ENCODE measurements at regions not wholly inside any gene's neighbourhood (a gene's known extent, or its start where the extent isn't known, plus 50 kb on each side); places are given as distances from the start of the nearest gene placed in this dataset.

DNA sequence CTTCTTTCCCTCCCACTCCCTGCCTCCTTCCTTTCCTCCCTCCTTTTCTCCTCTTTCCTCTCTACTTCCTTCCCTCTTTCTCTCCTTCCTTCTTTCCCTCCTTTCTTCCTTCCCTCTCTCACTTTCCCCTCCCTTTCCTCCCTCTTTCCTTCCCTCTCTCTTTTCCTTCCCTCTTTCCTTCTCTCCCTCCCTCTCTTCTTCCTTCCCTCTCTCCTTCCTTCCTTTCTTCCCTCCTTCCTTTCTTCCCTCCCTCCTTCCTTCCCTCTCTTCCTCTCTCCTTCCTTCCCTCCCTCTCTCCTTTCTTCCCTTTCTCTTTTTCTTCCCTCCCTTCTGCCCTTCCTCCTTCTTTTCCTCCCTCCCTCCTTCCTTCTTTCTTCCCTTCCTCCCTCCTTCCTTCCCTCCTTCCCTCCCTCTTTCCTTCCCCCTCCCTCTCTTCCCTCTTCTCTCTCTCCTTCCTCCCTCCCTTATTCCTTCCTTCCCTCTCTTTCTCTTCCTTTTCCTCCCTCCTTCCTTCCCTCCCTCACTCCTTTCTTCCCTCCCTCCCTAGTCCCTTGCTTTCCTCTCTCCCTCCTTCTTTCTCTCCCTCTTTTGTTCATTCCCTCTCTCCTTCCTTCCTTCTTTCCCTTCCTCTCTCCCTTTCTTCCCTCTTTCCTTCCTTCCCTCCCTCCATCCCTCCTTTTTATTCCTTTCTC is 443.9 kb downstream of the ZNF536 start:
- TF ChIP-seq, protein P1, sequence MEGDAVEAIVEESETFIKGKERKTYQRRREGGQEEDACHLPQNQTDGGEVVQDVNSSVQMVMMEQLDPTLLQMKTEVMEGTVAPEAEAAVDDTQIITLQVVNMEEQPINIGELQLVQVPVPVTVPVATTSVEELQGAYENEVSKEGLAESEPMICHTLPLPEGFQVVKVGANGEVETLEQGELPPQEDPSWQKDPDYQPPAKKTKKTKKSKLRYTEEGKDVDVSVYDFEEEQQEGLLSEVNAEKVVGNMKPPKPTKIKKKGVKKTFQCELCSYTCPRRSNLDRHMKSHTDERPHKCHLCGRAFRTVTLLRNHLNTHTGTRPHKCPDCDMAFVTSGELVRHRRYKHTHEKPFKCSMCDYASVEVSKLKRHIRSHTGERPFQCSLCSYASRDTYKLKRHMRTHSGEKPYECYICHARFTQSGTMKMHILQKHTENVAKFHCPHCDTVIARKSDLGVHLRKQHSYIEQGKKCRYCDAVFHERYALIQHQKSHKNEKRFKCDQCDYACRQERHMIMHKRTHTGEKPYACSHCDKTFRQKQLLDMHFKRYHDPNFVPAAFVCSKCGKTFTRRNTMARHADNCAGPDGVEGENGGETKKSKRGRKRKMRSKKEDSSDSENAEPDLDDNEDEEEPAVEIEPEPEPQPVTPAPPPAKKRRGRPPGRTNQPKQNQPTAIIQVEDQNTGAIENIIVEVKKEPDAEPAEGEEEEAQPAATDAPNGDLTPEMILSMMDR (IDR thresholded peaks at IDR 0.05; ENCODE audit: insufficient read depth, low read length): no peak
- TF ChIP-seq, protein P2, sequence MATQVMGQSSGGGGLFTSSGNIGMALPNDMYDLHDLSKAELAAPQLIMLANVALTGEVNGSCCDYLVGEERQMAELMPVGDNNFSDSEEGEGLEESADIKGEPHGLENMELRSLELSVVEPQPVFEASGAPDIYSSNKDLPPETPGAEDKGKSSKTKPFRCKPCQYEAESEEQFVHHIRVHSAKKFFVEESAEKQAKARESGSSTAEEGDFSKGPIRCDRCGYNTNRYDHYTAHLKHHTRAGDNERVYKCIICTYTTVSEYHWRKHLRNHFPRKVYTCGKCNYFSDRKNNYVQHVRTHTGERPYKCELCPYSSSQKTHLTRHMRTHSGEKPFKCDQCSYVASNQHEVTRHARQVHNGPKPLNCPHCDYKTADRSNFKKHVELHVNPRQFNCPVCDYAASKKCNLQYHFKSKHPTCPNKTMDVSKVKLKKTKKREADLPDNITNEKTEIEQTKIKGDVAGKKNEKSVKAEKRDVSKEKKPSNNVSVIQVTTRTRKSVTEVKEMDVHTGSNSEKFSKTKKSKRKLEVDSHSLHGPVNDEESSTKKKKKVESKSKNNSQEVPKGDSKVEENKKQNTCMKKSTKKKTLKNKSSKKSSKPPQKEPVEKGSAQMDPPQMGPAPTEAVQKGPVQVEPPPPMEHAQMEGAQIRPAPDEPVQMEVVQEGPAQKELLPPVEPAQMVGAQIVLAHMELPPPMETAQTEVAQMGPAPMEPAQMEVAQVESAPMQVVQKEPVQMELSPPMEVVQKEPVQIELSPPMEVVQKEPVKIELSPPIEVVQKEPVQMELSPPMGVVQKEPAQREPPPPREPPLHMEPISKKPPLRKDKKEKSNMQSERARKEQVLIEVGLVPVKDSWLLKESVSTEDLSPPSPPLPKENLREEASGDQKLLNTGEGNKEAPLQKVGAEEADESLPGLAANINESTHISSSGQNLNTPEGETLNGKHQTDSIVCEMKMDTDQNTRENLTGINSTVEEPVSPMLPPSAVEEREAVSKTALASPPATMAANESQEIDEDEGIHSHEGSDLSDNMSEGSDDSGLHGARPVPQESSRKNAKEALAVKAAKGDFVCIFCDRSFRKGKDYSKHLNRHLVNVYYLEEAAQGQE (IDR thresholded peaks at IDR 0.05; ENCODE audit: insufficient replicate concordance, low read depth): no peak
- no peak for TF ChIP-seq GABPA (IDR thresholded peaks at IDR 0.05; ENCODE audit: low read depth)
- TF ChIP-seq POLR2AphosphoS5 (IDR thresholded peaks at IDR 0.05; ENCODE audit: low read depth): no peak
